ENCODE measurements at regions not wholly inside any gene's neighbourhood (a gene's known extent, or its start where the extent isn't known, plus 50 kb on each side); places are given as distances from the start of the nearest gene placed in this dataset.
"Not testable (repeated sequence)": the region's sequence is repeated elsewhere in the genome, so short reads cannot be mapped to it uniquely, and the experiment has no call there.

GRCh38 chr14:28635816-28636215 is 130.8 kb upstream of the FOXG1 start:
- DNase-seq; POLR2A ChIA-PET; CTCF ChIA-PET; H3K4me1 ChIP-seq (ENCODE audit: control extremely low read depth in 1 of 4, control insufficient read depth in 4 of 4, insufficient read depth in 4 of 4, low read length in 3 of 4); H3K27ac ChIP-seq (ENCODE audit: insufficient read depth in 1 of 2, low read depth in 1 of 2, low read length in 2 of 2, poor library complexity in 1 of 2, severe bottlenecking in 2 of 2); H3K27me3 ChIP-seq (replicated peaks in 2 of 5; ENCODE audit: control insufficient read depth in 4 of 5, insufficient read depth in 5 of 5, low read length in 4 of 5); H3K9me3 ChIP-seq (ENCODE audit: control extremely low read depth in 1 of 5, control insufficient read depth in 4 of 5, insufficient read depth in 2 of 5, low read depth in 1 of 5, low read length in 4 of 5); H3K36me3 ChIP-seq (ENCODE audit: control insufficient read depth in 4 of 4, insufficient read depth in 4 of 4, low read length in 3 of 4); H3K4me3 ChIP-seq (ENCODE audit: control insufficient read depth in 1 of 7, extremely low read depth in 1 of 7, insufficient read depth in 4 of 7, low read depth in 2 of 7, low read length in 6 of 7): not testable (repeated sequence)
- no CpG with 5 or more reads among the region's 2 CpGs for WGBS (ENCODE audit: insufficient coverage)

GRCh38 chr14:28641189-28641588 is 125.4 kb upstream of the FOXG1 start:
- POLR2A ChIA-PET; H3K4me3 ChIP-seq (ENCODE audit: control insufficient read depth in 1 of 7, extremely low read depth in 1 of 7, insufficient read depth in 4 of 7, low read depth in 2 of 7, low read length in 6 of 7); DNase-seq; H3K27ac ChIP-seq (ENCODE audit: insufficient read depth in 1 of 2, low read depth in 1 of 2, low read length in 2 of 2, poor library complexity in 1 of 2, severe bottlenecking in 2 of 2); H3K9me3 ChIP-seq (ENCODE audit: control extremely low read depth in 1 of 5, control insufficient read depth in 4 of 5, insufficient read depth in 2 of 5, low read depth in 1 of 5, low read length in 4 of 5); H3K27me3 ChIP-seq (replicated peaks in 2 of 5; ENCODE audit: control insufficient read depth in 4 of 5, insufficient read depth in 5 of 5, low read length in 4 of 5); H3K36me3 ChIP-seq (ENCODE audit: control insufficient read depth in 4 of 4, insufficient read depth in 4 of 4, low read length in 3 of 4); H3K4me1 ChIP-seq (ENCODE audit: control extremely low read depth in 1 of 4, control insufficient read depth in 4 of 4, insufficient read depth in 4 of 4, low read length in 3 of 4): not testable (repeated sequence)
- CTCF ChIA-PET: interaction anchor here (0.6 kb wide), 1 partner anchor 205 kb away, joined by 3 read pairs; no protein-coding TSS in a partner anchor
- 89% methylated on average over 5 of the region's 6 CpGs for WGBS (ENCODE audit: insufficient coverage)

GRCh38 chr14:28651148-28651547 is 115.4 kb upstream of the FOXG1 start:
- Histone ChIP-seq H3K4me3 (ENCODE audit: control insufficient read depth in 1 of 7, extremely low read depth in 1 of 7, insufficient read depth in 4 of 7, low read depth in 2 of 7, low read length in 6 of 7) (no peak overlapping the region), H3K27ac (ENCODE audit: insufficient read depth in 1 of 2, low read depth in 1 of 2, low read length in 2 of 2, poor library complexity in 1 of 2, severe bottlenecking in 2 of 2) (no peak overlapping the region), H3K9me3 (ENCODE audit: control extremely low read depth in 1 of 5, control insufficient read depth in 4 of 5, insufficient read depth in 2 of 5, low read depth in 1 of 5, low read length in 4 of 5) (no peaks in the 10 kb centered on the region), H3K4me1 (ENCODE audit: control extremely low read depth in 1 of 4, control insufficient read depth in 4 of 4, insufficient read depth in 4 of 4, low read length in 3 of 4) (no peaks in the 10 kb centered on the region), H3K27me3 (replicated peaks in 2 of 5; ENCODE audit: control insufficient read depth in 4 of 5, insufficient read depth in 5 of 5, low read length in 4 of 5) (no peaks in the 10 kb centered on the region), H3K36me3 (ENCODE audit: control insufficient read depth in 4 of 4, insufficient read depth in 4 of 4, low read length in 3 of 4) (no peaks in the 10 kb centered on the region)
- ChIA-PET CTCF (no interaction called here), POLR2A (no interaction called here)
- 95% methylated on average over 3 of the region's 5 CpGs for WGBS (ENCODE audit: insufficient coverage)
- no peak for DNase-seq

GRCh38 chr14:28652782-28653181 is 113.8 kb upstream of the FOXG1 start:
- 86% methylated on average over 1 of the region's 2 CpGs for WGBS (ENCODE audit: insufficient coverage)
- no peak overlapping the region for H3K27ac ChIP-seq (ENCODE audit: insufficient read depth in 1 of 2, low read depth in 1 of 2, low read length in 2 of 2, poor library complexity in 1 of 2, severe bottlenecking in 2 of 2)
- ChIA-PET POLR2A (no interaction called here), CTCF (no interaction called here)
- H3K9me3 ChIP-seq (ENCODE audit: control extremely low read depth in 1 of 5, control insufficient read depth in 4 of 5, insufficient read depth in 2 of 5, low read depth in 1 of 5, low read length in 4 of 5): no peaks in the 10 kb centered on the region
- H3K4me1 ChIP-seq (ENCODE audit: control extremely low read depth in 1 of 4, control insufficient read depth in 4 of 4, insufficient read depth in 4 of 4, low read length in 3 of 4): no peaks in the 10 kb centered on the region
- H3K27me3 ChIP-seq (replicated peaks in 2 of 5; ENCODE audit: control insufficient read depth in 4 of 5, insufficient read depth in 5 of 5, low read length in 4 of 5): no peaks in the 10 kb centered on the region
- H3K36me3 ChIP-seq (ENCODE audit: control insufficient read depth in 4 of 4, insufficient read depth in 4 of 4, low read length in 3 of 4): no peaks in the 10 kb centered on the region
- no peak overlapping the region for H3K4me3 ChIP-seq (ENCODE audit: control insufficient read depth in 1 of 7, extremely low read depth in 1 of 7, insufficient read depth in 4 of 7, low read depth in 2 of 7, low read length in 6 of 7)
- DNase-seq: no peak

GRCh38 chr14:28653521-28653920 is 113.1 kb upstream of the FOXG1 start:
- Histone ChIP-seq H3K27me3 (replicated peaks in 2 of 5; ENCODE audit: control insufficient read depth in 4 of 5, insufficient read depth in 5 of 5, low read length in 4 of 5) (no peaks in the 10 kb centered on the region), H3K4me3 (ENCODE audit: control insufficient read depth in 1 of 7, extremely low read depth in 1 of 7, insufficient read depth in 4 of 7, low read depth in 2 of 7, low read length in 6 of 7) (no peak overlapping the region), H3K27ac (ENCODE audit: insufficient read depth in 1 of 2, low read depth in 1 of 2, low read length in 2 of 2, poor library complexity in 1 of 2, severe bottlenecking in 2 of 2) (no peak overlapping the region), H3K4me1 (ENCODE audit: control extremely low read depth in 1 of 4, control insufficient read depth in 4 of 4, insufficient read depth in 4 of 4, low read length in 3 of 4) (no peaks in the 10 kb centered on the region), H3K9me3 (ENCODE audit: control extremely low read depth in 1 of 5, control insufficient read depth in 4 of 5, insufficient read depth in 2 of 5, low read depth in 1 of 5, low read length in 4 of 5) (no peaks in the 10 kb centered on the region), H3K36me3 (ENCODE audit: control insufficient read depth in 4 of 4, insufficient read depth in 4 of 4, low read length in 3 of 4) (no peaks in the 10 kb centered on the region)
- ChIA-PET POLR2A (no interaction called here), CTCF (no interaction called here)
- WGBS (ENCODE audit: insufficient coverage): 100% methylated on average over 2 of the region's 2 CpGs
- DNase-seq: no peak

GRCh38 chr14:28656704-28657255 is 109.8 kb upstream of the FOXG1 start:
- CTCF ChIA-PET: no interaction called here
- no peak overlapping the region for H3K4me3 ChIP-seq (ENCODE audit: control insufficient read depth in 1 of 7, extremely low read depth in 1 of 7, insufficient read depth in 4 of 7, low read depth in 2 of 7, low read length in 6 of 7)
- WGBS (ENCODE audit: insufficient coverage): 83% methylated on average over 1 of the region's 1 CpG
- H3K27ac ChIP-seq (ENCODE audit: insufficient read depth in 1 of 2, low read depth in 1 of 2, low read length in 2 of 2, poor library complexity in 1 of 2, severe bottlenecking in 2 of 2): no peak overlapping the region
- H3K9me3 ChIP-seq (ENCODE audit: control extremely low read depth in 1 of 5, control insufficient read depth in 4 of 5, insufficient read depth in 2 of 5, low read depth in 1 of 5, low read length in 4 of 5): no peaks in the 10 kb centered on the region
- H3K36me3 ChIP-seq (ENCODE audit: control insufficient read depth in 4 of 4, insufficient read depth in 4 of 4, low read length in 3 of 4): no peaks in the 10 kb centered on the region
- POLR2A ChIA-PET: no interaction called here
- no peaks in the 10 kb centered on the region for H3K27me3 ChIP-seq (replicated peaks in 2 of 5; ENCODE audit: control insufficient read depth in 4 of 5, insufficient read depth in 5 of 5, low read length in 4 of 5)
- no peak for DNase-seq
- H3K4me1 ChIP-seq (ENCODE audit: control extremely low read depth in 1 of 4, control insufficient read depth in 4 of 4, insufficient read depth in 4 of 4, low read length in 3 of 4): no peaks in the 10 kb centered on the region

GRCh38 chr14:28661171-28661772 is 105.3 kb upstream of the FOXG1 start:
- no peaks in the 10 kb centered on the region for H3K9me3 ChIP-seq (ENCODE audit: control extremely low read depth in 1 of 5, control insufficient read depth in 4 of 5, insufficient read depth in 2 of 5, low read depth in 1 of 5, low read length in 4 of 5)
- H3K4me3 ChIP-seq (ENCODE audit: control insufficient read depth in 1 of 7, extremely low read depth in 1 of 7, insufficient read depth in 4 of 7, low read depth in 2 of 7, low read length in 6 of 7): no peak overlapping the region
- ChIA-PET CTCF (no interaction called here), POLR2A (no interaction called here)
- no peak for DNase-seq
- H3K4me1 ChIP-seq (ENCODE audit: control extremely low read depth in 1 of 4, control insufficient read depth in 4 of 4, insufficient read depth in 4 of 4, low read length in 3 of 4): no peaks in the 10 kb centered on the region
- H3K36me3 ChIP-seq (ENCODE audit: control insufficient read depth in 4 of 4, insufficient read depth in 4 of 4, low read length in 3 of 4): no peaks in the 10 kb centered on the region
- 79% methylated on average over 4 of the region's 5 CpGs for WGBS (ENCODE audit: insufficient coverage)
- H3K27ac ChIP-seq (ENCODE audit: insufficient read depth in 1 of 2, low read depth in 1 of 2, low read length in 2 of 2, poor library complexity in 1 of 2, severe bottlenecking in 2 of 2): no peak overlapping the region
- no peaks in the 10 kb centered on the region for H3K27me3 ChIP-seq (replicated peaks in 2 of 5; ENCODE audit: control insufficient read depth in 4 of 5, insufficient read depth in 5 of 5, low read length in 4 of 5)
